IMR-90 (cell line): ENCODE measurements at regions not wholly inside any gene's neighbourhood (a gene's known extent, or its start where the extent isn't known, plus 50 kb on each side); places are given as distances from the start of the nearest gene placed in this dataset.

ENCODE experiments used
- BHLHE40 ChIP-seq: fragments of 150-350 bp; IDR thresholded peaks from 2 replicates; pipeline ENCODE4 v1.6.1; 2016; ENCODE audit warnings: mild to moderate bottlenecking, low read depth, low read length
- CHD1 ChIP-seq: IDR thresholded peaks from 2 replicates; pipeline ENCODE4 v1.6.1; 2012; ENCODE audit warnings: low read depth, low read length, improper control_type of control experiment
- FOS ChIP-seq: fragments of 150-350 bp; IDR thresholded peaks from 2 replicates; pipeline ENCODE4 v1.6.1; 2016; ENCODE audit warnings: low read depth, low read length
- MAZ ChIP-seq: IDR thresholded peaks from 2 replicates; pipeline ENCODE4 v1.6.1; 2012; ENCODE audit warnings: low read depth, mild to moderate bottlenecking, low read length, improper control_type of control experiment, moderate library complexity, borderline replicate concordance
- POLR2A ChIP-seq: IDR thresholded peaks from 2 replicates; pipeline ENCODE4 v1.6.1; 2012; ENCODE audit warnings: mild to moderate bottlenecking, low read depth, low read length
- RCOR1 ChIP-seq: IDR thresholded peaks from 2 replicates; pipeline ENCODE4 v1.6.1; 2012; ENCODE audit warnings: mild to moderate bottlenecking, low read length, improper control_type of control experiment; ENCODE audit not compliant: insufficient replicate concordance
- SMC3 ChIP-seq: fragments of 150-350 bp; IDR thresholded peaks from 2 replicates; pipeline ENCODE4 v1.6.1; 2016; ENCODE audit warnings: low read depth, mild to moderate bottlenecking, antibody characterized with exemption, low read length, moderate library complexity
- TF ChIP-seq, protein P1 (sequence below): conservative IDR thresholded peaks from 2 replicates; pipeline ENCODE4 v1.5.1; 2012; ENCODE audit warnings: mild to moderate bottlenecking, low read depth, low read length, improper control_type of control experiment

DNA sequence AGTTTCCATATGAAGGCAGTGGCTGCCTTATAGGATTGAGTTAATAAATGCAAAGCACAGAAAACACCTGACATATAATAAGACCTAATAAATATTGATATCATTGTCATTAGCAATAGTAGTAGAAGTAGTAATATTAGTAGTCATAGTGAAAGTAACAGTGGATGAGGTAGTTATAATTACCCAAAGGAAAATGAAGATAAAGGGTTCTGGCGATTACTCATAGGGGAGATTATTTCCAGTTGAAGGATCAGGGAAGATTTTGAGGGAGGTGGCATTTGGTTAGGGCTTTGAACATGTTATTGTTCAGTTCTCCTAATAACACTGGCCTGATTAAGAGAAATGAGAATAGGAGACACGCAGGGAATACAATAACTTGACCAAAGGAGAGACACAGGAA is 131.9 kb upstream of the GPRIN3 start:
- TF ChIP-seq POLR2A = no peak
- TF ChIP-seq, protein P1, sequence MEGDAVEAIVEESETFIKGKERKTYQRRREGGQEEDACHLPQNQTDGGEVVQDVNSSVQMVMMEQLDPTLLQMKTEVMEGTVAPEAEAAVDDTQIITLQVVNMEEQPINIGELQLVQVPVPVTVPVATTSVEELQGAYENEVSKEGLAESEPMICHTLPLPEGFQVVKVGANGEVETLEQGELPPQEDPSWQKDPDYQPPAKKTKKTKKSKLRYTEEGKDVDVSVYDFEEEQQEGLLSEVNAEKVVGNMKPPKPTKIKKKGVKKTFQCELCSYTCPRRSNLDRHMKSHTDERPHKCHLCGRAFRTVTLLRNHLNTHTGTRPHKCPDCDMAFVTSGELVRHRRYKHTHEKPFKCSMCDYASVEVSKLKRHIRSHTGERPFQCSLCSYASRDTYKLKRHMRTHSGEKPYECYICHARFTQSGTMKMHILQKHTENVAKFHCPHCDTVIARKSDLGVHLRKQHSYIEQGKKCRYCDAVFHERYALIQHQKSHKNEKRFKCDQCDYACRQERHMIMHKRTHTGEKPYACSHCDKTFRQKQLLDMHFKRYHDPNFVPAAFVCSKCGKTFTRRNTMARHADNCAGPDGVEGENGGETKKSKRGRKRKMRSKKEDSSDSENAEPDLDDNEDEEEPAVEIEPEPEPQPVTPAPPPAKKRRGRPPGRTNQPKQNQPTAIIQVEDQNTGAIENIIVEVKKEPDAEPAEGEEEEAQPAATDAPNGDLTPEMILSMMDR = no peak
- no peak for TF ChIP-seq BHLHE40
- TF ChIP-seq RCOR1 = no peak
- no peak for TF ChIP-seq FOS
- no peak for TF ChIP-seq SMC3
- TF ChIP-seq MAZ = no peak
- no peak for TF ChIP-seq CHD1
